K562 (cell line): ENCODE measurements at regions not wholly inside any gene's neighbourhood (a gene's known extent, or its start where the extent isn't known, plus 50 kb on each side); places are given as distances from the start of the nearest gene placed in this dataset.

ENCODE experiments used
- CTCF ChIP-seq, 3 experiments: IDR thresholded peaks in 2 of 3; conservative IDR thresholded peaks in 1 of 3; 2 replicates each; pipeline ENCODE4 v1.5.1; 2011 to 2012; ENCODE audit warnings: low read length in 3 of 3, mild to moderate bottlenecking in 3 of 3, control low read depth in 2 of 3, improper control_type of control experiment in 1 of 3, inconsistent platforms in 1 of 3, low read depth in 1 of 3, mixed read lengths in 1 of 3, moderate library complexity in 1 of 3; ENCODE audit not compliant: insufficient read depth in 2 of 3
- ETS1 ChIP-seq: conservative IDR thresholded peaks from 2 replicates; pipeline ENCODE4 v1.6.1; 2011; ENCODE audit warnings: low read depth, mild to moderate bottlenecking, low read length; ENCODE audit not compliant: control insufficient read depth
- FOS ChIP-seq: IDR thresholded peaks from 3 replicates; pipeline ENCODE4 v1.6.1; 2011; ENCODE audit not compliant: insufficient read length; ENCODE audit errors: extremely low read depth
- HDAC6 ChIP-seq: IDR thresholded peaks from 2 replicates; pipeline ENCODE4 v1.6.1; 2012; ENCODE audit warnings: low read depth, mild to moderate bottlenecking, control low read depth, inconsistent platforms, low read length, moderate library complexity
- KDM1A ChIP-seq, 2 experiments: fragments of 450-650 bp; IDR thresholded peaks; 2 replicates each; pipeline ENCODE4 v1.6.1; 2016; ENCODE audit warnings: mild to moderate bottlenecking in 2 of 2
- MNT ChIP-seq, 2 experiments: fragments of 450-650 bp; conservative IDR thresholded peaks; 2 replicates each; pipeline ENCODE4 v1.6.1; 2017; ENCODE audit warnings: mild to moderate bottlenecking in 2 of 2, moderate library complexity in 2 of 2
- NEUROD1 ChIP-seq: fragments of 150-350 bp; IDR thresholded peaks from 2 replicates; pipeline ENCODE4 v1.6.1; 2014; ENCODE audit warnings: borderline replicate concordance, low read length, low read depth; ENCODE audit not compliant: partially characterized antibody
- TBL1XR1 ChIP-seq, 2 experiments: IDR thresholded peaks; 2 replicates each; pipeline ENCODE4 v1.6.1; 2012; ENCODE audit warnings: improper control_type of control experiment in 2 of 2, low read length in 2 of 2, mild to moderate bottlenecking in 1 of 2
- USF1 ChIP-seq: sonication (generic); formaldehyde crosslinking; IDR thresholded peaks from 2 replicates; pipeline ENCODE4 v1.9.0; 2022; ENCODE audit warnings: mild to moderate bottlenecking, missing genetic modification reagents
- ZBTB7A ChIP-seq: IDR thresholded peaks from 2 replicates; pipeline ENCODE4 v1.6.1; 2011; ENCODE audit warnings: low read depth, mild to moderate bottlenecking, low read length, moderate library complexity, borderline replicate concordance; ENCODE audit not compliant: control insufficient read depth
- ZNF280B ChIP-seq: fragments of 250-450 bp; sonication (Bioruptor Pico); IDR thresholded peaks from 2 replicates; pipeline ENCODE4 v1.5.1; 2021; ENCODE audit warnings: mild to moderate bottlenecking
- ZNF41 ChIP-seq: fragments of 250-450 bp; sonication (Bioruptor Pico); conservative IDR thresholded peaks from 2 replicates; pipeline ENCODE4 v1.4.0; 2020; ENCODE audit warnings: mild to moderate bottlenecking

- TF ChIP-seq ZNF41 (CRISPR knock-in tag) (no peak), ETS1 (no peak), MNT (conservative IDR thresholded peaks at IDR 0.05) (no peak), USF1 (no peak), ZBTB7A (no peak), CTCF (IDR thresholded peaks at IDR 0.05 in 2 of 3, conservative IDR thresholded peaks at IDR 0.05 in 1 of 3; ENCODE audit: insufficient read depth in 2 of 3, low read depth in 1 of 3, low read length in 3 of 3) (no peak), FOS (no peak), NEUROD1 (no peak), ZNF280B (no peak), HDAC6 (no peak), TBL1XR1 (IDR thresholded peaks at IDR 0.05; ENCODE audit: low read length in 2 of 2) (no peak), KDM1A (IDR thresholded peaks at IDR 0.05) (no peak)
These were observed 76.0 kb upstream of the EPC2 start for GRCh38 chr2:148568597-148568996.
